Motor neuron (in vitro differentiated cells): ENCODE measurements at regions not wholly inside any gene's neighbourhood (a gene's known extent, or its start where the extent isn't known, plus 50 kb on each side); places are given as distances from the start of the nearest gene placed in this dataset.

Experiments
- ATAC-seq, 8 experiments: fragments of 200-7000 bp; cut with Tn5 transposase; replicated peaks in 6 of 8; 2 replicates each; pipeline ENCODE4 v1.8.0; 2021; ENCODE audit warnings: mild to moderate bottlenecking in 8 of 8, moderate library complexity in 8 of 8
- H3K27ac ChIP-seq, 2 donors: fragments of 250-450 bp; sonication (Bioruptor Pico); 2 replicates each; pipeline ENCODE4 v1.9.0; 2021; ENCODE audit warnings: antibody characterized with exemption in 2 of 2, mild to moderate bottlenecking in 2 of 2, moderate library complexity in 1 of 2
- H3K4me1 ChIP-seq, 2 donors: fragments of 250-450 bp; sonication (Bioruptor Pico); replicated peaks in 1 of 2; 2 replicates each; pipeline ENCODE4 v1.6.1; 2021; ENCODE audit warnings: antibody characterized with exemption in 2 of 2, mild to moderate bottlenecking in 2 of 2, moderate library complexity in 1 of 2
- H3K4me3 ChIP-seq, 5 donors: fragments of 250-450 bp; sonication (Bioruptor Pico); 2 replicates each; pipeline ENCODE4 v1.9.0; 2021; ENCODE audit warnings: antibody characterized with exemption in 5 of 5, mild to moderate bottlenecking in 5 of 5, moderate library complexity in 4 of 5
- WGBS, 10 experiments: fragments of 450-650 bp; shearing (Covaris generic); methylation state at CpG; one replicate each; pipeline ENCODE4 v1.0.0; 2022; 5-methylcytosine and 5-hydroxymethylcytosine counted together
- in situ Hi-C, 9 experiments: fragments of 400-800 bp; cut with MboI; loops; one replicate each; pipeline ENCODE4 v1.15.0; 2021; ENCODE audit warnings: low sequenced_read_pairs in 9 of 9, low pct_unique_long_range_greater_than_20kb in 2 of 9; ENCODE audit not compliant: unreplicated experiment in 9 of 9

DNA sequence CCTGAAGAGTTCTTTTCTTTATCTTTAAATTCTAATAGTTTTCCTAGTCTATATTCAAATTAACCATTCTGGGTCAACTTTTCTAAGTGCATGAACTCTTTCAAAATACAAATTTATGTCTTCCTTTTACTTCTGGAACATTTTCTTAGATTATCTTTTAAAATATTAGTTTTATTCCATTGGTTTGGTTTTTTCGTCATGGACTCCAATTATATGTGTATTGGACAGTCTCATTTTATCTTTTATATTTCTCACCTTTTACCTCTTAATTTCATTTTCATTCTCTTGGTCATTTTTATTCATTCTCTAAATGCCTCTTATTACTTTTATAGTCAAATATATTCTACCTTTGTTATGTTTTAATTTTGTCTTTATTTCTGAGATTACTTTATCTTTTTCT lies 356.7 kb upstream of the MMS22L start:
- Histone ChIP-seq H3K27ac (no peak overlapping the region), H3K4me3 (no peak overlapping the region), H3K4me1 (peaks cover 0 to 4% of the 10 kb centered on the region in 2 donors)
- ATAC-seq, result no peak
- in situ Hi-C loops, result no loop called here
- WGBS, 10 experiments, result 34 to 100% (median 90%) methylated on average over 1 of the region's 1 CpG

DNA sequence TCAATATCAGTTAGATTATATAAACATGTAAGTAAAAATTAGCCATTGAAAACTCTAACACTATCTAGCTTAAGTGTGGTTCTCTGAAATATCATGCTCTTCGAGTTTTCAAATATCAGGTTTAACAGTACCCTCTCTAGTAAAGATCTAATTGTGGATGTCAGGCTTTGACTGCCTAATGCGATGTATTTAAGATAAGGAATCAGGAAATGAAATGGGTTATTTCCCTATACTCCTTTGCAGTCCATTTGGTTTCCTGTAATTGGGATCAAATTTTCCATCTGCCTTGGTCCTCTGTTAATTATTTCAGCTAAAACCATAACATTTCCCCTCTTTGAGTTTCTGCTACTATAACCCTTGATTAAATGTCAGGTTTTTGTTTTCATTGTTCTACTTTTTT lies 361.3 kb upstream of the MMS22L start:
- in situ Hi-C loops, result no loop called here
- no peak for ATAC-seq
- peaks cover 0 to 4% of the 10 kb centered on the region in 2 donors for H3K4me1 ChIP-seq
- H3K4me3 ChIP-seq, result no peak overlapping the region
- H3K27ac ChIP-seq, result no peak overlapping the region
- 17 to 100% (median 73%) methylated on average over 1 to 2 of the region's 2 CpGs; no CpG with 5 or more reads in 1 of the 10 experiments for WGBS, 10 experiments

DNA sequence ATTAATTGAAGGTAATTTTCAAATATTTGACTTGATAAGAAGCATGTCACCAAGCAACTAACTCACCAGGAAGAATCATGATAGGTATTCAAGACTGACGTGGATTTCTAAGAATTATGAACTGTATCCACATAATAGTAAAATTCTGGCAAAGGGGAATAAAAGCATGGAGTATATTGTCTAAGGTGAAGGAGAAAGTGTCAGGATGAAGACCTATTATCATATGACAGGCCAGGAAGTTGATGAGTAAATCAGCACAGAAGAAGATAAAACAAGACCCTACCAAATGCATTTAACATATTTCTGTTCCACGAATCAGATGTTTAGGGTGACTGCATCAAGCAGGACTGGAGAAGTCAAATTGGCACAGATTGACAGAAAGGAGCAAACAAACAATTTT lies 362.7 kb upstream of the MMS22L start:
- peaks cover 0 to 4% of the 10 kb centered on the region in 2 donors for H3K4me1 ChIP-seq
- H3K4me3 ChIP-seq, result no peak overlapping the region
- no peak overlapping the region for H3K27ac ChIP-seq
- no peak for ATAC-seq
- in situ Hi-C loops, result no loop called here
- 15 to 100% (median 72%) methylated on average over 1 to 2 of the region's 2 CpGs; no CpG with 5 or more reads in 1 of the 10 experiments for WGBS, 10 experiments

DNA sequence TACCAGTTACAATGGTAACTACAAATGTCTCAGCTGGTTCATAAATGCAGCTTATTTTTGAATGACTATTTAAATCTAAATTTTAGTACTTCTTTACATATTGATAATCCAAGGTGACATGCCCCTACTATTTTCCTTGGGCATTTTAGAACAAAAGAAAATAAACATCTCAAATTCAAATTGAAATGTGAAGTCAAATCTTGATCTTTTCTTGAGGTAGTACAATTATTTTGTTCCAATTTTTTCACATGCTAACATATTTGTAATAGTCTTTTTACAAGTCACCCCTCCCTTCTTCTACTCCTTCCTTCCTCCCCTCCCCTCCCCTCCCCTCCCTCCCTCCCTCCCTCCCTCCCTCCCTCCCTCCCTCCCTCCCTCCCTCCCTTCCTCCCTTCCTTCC lies 370.1 kb upstream of the MMS22L start:
- H3K4me3 ChIP-seq, result no peak overlapping the region
- in situ Hi-C loops, result no loop called here
- H3K4me1 ChIP-seq, result peaks cover 2 to 9% of the 10 kb centered on the region in 2 donors
- ATAC-seq, result no peak
- H3K27ac ChIP-seq, result no peak overlapping the region

DNA sequence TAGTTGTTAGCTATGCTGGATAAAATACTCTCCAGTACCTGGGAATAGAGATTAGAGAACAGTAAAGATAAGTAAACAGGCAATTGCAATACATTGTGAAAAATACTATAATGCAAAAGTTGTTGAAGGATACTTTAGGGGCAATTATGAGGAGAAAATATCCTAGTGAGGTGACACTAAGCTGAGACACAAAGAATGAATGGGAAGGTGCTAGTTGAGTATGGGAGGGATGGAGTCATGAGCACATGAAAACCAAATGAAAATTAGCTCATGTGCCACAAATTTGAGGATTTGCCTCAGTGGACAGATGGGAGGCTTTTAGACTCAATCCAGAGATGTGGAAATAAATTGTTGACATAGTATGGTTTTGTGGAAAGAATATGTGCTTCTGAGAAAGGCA lies 370.5 kb upstream of the MMS22L start:
- ATAC-seq, result no peak
- in situ Hi-C loops, result no loop called here
- Histone ChIP-seq H3K4me3 (no peak overlapping the region), H3K4me1 (peaks cover 2 to 9% of the 10 kb centered on the region in 2 donors), H3K27ac (no peak overlapping the region)

DNA sequence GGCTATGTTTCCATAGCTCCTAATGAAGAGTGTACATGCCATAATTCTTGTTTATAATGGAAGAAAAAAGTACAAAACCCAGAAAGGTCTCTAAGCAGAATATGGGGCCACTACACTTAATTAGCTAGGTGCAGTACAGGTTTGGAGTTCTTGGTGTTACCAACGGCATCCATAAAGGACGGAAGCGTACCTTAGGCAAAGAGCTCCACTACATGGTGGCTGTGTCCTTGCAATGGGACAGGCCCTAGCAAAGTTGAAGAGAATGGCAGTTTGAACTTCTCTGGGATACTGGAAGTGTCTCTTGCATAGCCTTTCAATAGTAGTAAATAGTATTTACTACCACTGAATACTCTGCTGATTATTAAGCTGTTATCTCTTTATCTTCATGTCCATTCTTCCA lies 371.7 kb upstream of the MMS22L start:
- in situ Hi-C loops, result no loop called here
- 80 to 100% (median 91%) methylated on average over 1 to 3 of the region's 3 CpGs; no CpG with 5 or more reads in 2 of the 10 experiments for WGBS, 10 experiments
- no peak overlapping the region for H3K4me3 ChIP-seq
- no peak overlapping the region for H3K27ac ChIP-seq
- no peak for ATAC-seq
- H3K4me1 ChIP-seq, result peaks cover 2 to 9% of the 10 kb centered on the region in 2 donors

DNA sequence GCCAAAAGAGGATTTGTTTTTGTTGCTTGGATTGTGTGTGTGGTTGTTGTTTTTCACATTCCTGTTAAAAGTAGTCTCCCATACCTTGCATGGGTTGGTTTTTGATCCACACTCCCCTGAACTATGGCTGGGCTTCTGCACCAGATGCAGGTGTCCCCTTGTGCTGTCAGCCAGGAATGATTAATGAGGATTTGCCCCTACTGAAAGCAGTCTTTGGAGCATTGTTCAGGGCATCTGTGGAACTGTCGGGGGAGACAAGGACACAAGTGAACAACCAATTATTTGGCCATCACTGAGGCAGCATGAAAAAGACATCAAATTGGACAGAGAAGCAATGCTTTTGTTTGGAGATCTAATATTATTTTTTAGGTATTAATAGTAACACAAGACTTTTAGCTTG lies 373.2 kb upstream of the MMS22L start:
- no peak overlapping the region for H3K27ac ChIP-seq
- H3K4me3 ChIP-seq, result no peak overlapping the region
- ATAC-seq, result peak in 2 of 8 experiments; percentile 44 to 53
- in situ Hi-C loops, result no loop called here
- peaks cover 2 to 9% of the 10 kb centered on the region in 2 donors for H3K4me1 ChIP-seq
- WGBS, 10 experiments, result 0 to 100% (median 0%) methylated on average over 1 of the region's 1 CpG; no CpG with 5 or more reads in 2 of the 10 experiments

DNA sequence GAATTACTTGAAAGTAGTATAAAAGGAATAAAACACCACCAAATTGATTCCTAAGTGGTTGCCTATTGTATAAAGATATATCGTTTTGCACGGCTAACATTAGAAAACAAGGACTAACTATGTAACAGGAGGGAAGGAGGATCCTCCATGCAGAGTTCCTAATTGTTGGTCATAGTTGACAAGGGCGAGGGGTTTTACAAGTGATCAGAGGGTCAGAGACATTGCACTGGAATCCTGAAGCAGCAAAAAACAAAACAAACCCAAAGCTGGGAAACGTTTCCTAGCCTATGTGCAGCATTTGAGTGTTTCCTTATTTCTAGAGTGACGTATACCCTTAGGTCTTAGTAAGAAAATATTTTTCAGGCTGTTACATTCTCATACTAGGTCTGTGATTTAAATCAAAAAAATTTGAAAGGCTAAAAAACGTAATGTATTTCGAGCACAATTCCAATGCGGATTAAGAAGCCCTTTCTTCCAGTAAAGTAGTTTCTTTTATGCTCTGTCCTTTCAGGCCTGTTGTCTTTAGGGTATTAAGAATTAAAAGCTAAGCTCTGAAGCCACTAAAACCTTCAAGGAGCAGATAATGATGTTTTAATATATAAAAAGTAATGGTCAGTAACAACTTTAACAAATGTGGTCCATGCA lies 373.8 kb upstream of the MMS22L start:
- 23 to 88% (median 56%) methylated on average over 4 to 8 of the region's 8 CpGs for WGBS, 10 experiments
- Histone ChIP-seq H3K4me3 (no peak overlapping the region), H3K4me1 (peaks cover 2 to 9% of the 10 kb centered on the region in 2 donors), H3K27ac (no peak overlapping the region)
- in situ Hi-C loops, result no loop called here
- no peak for ATAC-seq

DNA sequence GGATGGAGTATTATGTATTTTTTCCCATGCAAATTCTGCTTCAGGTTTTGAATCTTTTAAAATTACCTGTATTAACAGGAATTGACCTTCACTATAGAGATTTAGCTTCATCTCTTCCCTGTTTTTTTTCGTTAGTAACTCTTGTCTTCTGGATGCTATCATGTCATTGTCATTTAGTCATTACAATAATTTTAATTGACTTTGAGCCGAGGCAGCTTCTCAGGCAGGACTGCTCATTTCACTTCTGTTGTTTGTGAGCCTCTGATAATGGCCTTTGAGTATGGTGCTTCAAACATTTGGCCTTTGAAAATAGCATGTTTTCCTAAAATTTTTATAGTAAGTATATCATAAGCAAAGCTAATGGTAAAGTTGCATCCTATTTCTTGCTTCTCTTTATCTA lies 375.1 kb upstream of the MMS22L start:
- Histone ChIP-seq H3K27ac (no peak overlapping the region), H3K4me3 (no peak overlapping the region), H3K4me1 (peaks cover 2 to 9% of the 10 kb centered on the region in 2 donors)
- in situ Hi-C loops, result no loop called here
- WGBS, 10 experiments, result 9 to 100% (median 80%) methylated on average over 1 to 2 of the region's 2 CpGs; no CpG with 5 or more reads in 1 of the 10 experiments
- no peak for ATAC-seq

DNA sequence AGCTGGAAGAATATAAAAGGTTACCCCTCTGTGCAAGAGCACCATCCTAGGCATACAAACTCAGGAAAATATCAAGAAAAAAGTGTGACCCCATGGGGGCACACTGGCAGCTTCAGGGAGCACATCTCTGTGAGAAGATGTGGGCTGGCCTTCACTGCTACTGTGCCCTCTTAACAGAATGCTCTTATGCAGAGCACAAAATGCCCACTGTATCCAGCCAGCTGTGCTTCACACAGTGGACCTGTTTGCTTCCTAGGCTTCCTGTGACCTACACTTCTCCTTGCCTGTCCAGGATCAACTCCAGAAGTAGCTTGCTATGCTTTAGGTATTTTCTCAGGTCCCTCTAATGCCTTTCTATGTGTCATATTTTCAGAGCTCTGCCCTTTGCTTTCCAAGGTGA lies 380.2 kb upstream of the MMS22L start:
- in situ Hi-C loops, result no loop called here
- no peak for ATAC-seq
- Histone ChIP-seq H3K4me3 (no peak overlapping the region), H3K4me1 (no peaks in the 10 kb centered on the region), H3K27ac (no peak overlapping the region)

DNA sequence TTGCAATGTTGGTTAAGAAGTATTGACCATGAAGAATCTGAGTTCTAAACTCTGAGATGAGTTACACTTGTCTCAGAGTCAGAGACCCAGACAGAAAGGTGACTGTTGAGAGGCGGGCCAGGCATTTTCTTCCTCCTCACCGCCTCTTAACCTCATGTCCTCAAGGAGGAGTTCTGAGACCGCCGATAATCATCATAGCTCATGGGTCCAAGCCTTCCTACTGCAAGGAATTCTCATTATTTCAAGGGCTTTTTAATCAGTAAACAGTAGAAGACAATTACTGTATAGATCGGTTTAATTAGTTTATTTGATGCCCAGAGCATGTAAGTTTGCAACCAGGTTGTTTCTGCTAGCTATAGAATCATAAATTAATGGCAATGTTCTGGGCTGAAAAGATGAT lies 382.4 kb upstream of the MMS22L start:
- Histone ChIP-seq H3K4me1 (peaks cover 0 to 2% of the 10 kb centered on the region in 2 donors), H3K4me3 (no peak overlapping the region), H3K27ac (no peak overlapping the region)
- in situ Hi-C loops, result no loop called here
- WGBS, 10 experiments, result 0 to 100% (median 89%) methylated on average over 1 to 5 of the region's 5 CpGs; no CpG with 5 or more reads in 2 of the 10 experiments
- peak in 1 of 8 experiments; percentile 26 for ATAC-seq

DNA sequence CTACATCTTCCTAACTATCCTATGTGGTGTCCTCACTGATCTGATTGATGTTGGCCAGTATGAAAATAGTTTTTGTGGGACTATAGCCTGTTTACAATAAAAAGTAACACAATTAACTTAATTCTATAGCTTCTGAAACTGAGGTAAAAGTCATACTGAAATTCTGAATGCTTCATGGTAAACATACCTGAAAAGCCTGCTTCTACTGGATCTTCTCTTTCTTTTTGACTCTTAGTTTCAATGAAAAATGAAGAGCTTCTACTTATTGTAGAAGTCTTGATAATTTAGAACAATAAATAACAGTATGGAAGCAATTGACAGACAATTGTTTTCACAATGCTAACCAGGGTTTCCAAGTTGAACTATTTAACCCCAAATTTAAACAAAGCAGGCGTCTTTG lies 383.9 kb upstream of the MMS22L start:
- H3K27ac ChIP-seq, result no peak overlapping the region
- no peak overlapping the region for H3K4me3 ChIP-seq
- peaks cover 0 to 6% of the 10 kb centered on the region in 2 donors for H3K4me1 ChIP-seq
- in situ Hi-C loops, result no loop called here
- ATAC-seq, result no peak
- 57 to 100% (median 94%) methylated on average over 1 of the region's 1 CpG; no CpG with 5 or more reads in 2 of the 10 experiments for WGBS, 10 experiments

DNA sequence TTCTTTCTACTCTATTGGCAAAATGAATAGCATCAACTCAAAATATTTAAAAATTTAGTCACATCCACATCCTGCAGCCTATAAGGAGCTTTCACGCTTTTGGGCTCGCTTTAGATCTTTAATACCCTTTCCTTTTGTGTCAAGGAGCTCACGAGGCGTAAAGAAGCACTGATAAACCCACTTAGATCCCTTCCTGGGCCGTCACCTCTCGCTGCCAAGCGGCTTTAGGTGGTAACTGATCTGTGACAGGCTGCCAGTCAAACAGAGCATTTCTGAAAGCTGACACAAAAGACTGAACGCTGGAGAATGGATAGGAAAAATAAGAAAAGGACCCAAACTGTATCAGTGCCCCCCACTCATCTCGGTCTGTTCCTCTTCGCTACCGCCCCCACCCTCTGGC lies 385.7 kb upstream of the MMS22L start:
- no peak overlapping the region for H3K27ac ChIP-seq
- peak overlapping the region in 1 of 5 donors; percentile 24 for H3K4me3 ChIP-seq
- H3K4me1 ChIP-seq, result peaks cover 0 to 6% of the 10 kb centered on the region in 2 donors
- ATAC-seq, result peak in 2 of 8 experiments; percentile 14 to 42
- WGBS, 10 experiments, result 0 to 100% (median 89%) methylated on average over 1 to 8 of the region's 11 CpGs; no CpG with 5 or more reads in 1 of the 10 experiments
- in situ Hi-C loops, result no loop called here
